RWPE2 (cell line): ENCODE measurements at regions not wholly inside any gene's neighbourhood (a gene's known extent, or its start where the extent isn't known, plus 50 kb on each side); places are given as distances from the start of the nearest gene placed in this dataset.

ENCODE experiments used
- ATAC-seq: fragments of 200-7000 bp; cut with Tn5 transposase; 3 replicates; pipeline ENCODE4 v1.9.1; 2021; ENCODE audit warnings: low read depth
- DNase-seq: peaks from one replicate; pipeline ENCODE4 v3.0.0-alpha.2; 2020; ENCODE audit warnings: low spot score
- H3K27ac ChIP-seq: fragments of 450-650 bp; 2 replicates; pipeline ENCODE4 v1.5.1; 2017; ENCODE audit warnings: mild to moderate bottlenecking; ENCODE audit not compliant: poor library complexity, severe bottlenecking
- H3K27me3 ChIP-seq: fragments of 250-450 bp; sonication (Bioruptor Pico); 2 replicates; pipeline ENCODE4 v1.5.1; 2021; ENCODE audit warnings: mild to moderate bottlenecking, moderate library complexity; ENCODE audit not compliant: insufficient read depth, poor library complexity, severe bottlenecking
- H3K36me3 ChIP-seq: fragments of 250-450 bp; sonication (Bioruptor Pico); 2 replicates; pipeline ENCODE4 v1.5.1; 2020; ENCODE audit warnings: low read depth, mild to moderate bottlenecking, moderate library complexity
- H3K4me1 ChIP-seq: fragments of 250-450 bp; sonication (Bioruptor Pico); 2 replicates; pipeline ENCODE4 v1.5.1; 2021; ENCODE audit warnings: mild to moderate bottlenecking, moderate library complexity; ENCODE audit not compliant: insufficient read depth, poor library complexity, severe bottlenecking
- H3K4me3 ChIP-seq: fragments of 250-450 bp; sonication (Bioruptor Pico); 2 replicates; pipeline ENCODE4 v1.5.1; 2021; ENCODE audit warnings: mild to moderate bottlenecking, moderate library complexity; ENCODE audit not compliant: severe bottlenecking
- H3K9me3 ChIP-seq: fragments of 250-450 bp; sonication (Bioruptor Pico); 2 replicates; pipeline ENCODE4 v1.5.1; 2021; ENCODE audit warnings: mild to moderate bottlenecking, moderate library complexity; ENCODE audit not compliant: severe bottlenecking
- TF ChIP-seq, protein P1 (sequence below): fragments of 450-650 bp; IDR thresholded peaks from one replicate; pipeline ENCODE4 v1.5.1; 2017; ENCODE audit warnings: mild to moderate bottlenecking, moderate library complexity; ENCODE audit not compliant: poor library complexity, severe bottlenecking

DNA sequence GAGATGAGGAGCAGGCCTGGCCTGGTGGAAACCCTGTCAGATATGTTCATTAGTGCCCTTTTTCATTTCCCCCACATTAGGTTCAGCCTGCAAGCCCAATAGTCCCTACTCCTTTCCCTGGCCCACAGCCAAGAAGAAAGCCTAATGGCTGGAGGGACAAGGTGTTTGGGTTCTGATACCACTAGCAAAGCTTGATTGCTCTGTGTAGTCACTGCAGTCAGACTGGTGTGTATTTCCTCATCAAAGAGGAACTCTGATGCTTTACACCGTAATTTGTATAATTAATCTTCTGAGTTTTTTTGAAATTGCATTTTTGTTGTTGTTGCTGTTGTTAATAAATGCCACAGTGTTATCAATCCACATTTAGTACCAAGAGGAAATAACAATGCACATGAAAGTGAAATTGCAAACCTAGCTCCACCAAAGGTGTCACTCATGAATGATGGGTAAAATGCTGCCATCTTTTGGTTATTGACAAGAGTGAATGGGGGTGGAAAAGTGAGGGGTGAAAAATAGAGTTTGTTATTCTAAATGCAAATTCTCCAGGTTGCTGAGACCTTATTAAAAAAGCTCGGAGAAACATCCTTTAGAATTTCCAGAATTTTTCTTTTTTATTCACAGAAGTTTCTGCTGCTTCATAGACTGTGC lies 320.2 kb upstream of the POU3F2 start:
- no peaks in the 10 kb centered on the region for H3K36me3 ChIP-seq
- no peak overlapping the region for H3K27ac ChIP-seq
- H3K4me3 ChIP-seq = no peak overlapping the region
- H3K27me3 ChIP-seq = peaks cover 7% of the 10 kb centered on the region
- no peaks in the 10 kb centered on the region for H3K4me1 ChIP-seq
- ATAC-seq (no peak), DNase-seq (no peak)
- TF ChIP-seq, protein P1, sequence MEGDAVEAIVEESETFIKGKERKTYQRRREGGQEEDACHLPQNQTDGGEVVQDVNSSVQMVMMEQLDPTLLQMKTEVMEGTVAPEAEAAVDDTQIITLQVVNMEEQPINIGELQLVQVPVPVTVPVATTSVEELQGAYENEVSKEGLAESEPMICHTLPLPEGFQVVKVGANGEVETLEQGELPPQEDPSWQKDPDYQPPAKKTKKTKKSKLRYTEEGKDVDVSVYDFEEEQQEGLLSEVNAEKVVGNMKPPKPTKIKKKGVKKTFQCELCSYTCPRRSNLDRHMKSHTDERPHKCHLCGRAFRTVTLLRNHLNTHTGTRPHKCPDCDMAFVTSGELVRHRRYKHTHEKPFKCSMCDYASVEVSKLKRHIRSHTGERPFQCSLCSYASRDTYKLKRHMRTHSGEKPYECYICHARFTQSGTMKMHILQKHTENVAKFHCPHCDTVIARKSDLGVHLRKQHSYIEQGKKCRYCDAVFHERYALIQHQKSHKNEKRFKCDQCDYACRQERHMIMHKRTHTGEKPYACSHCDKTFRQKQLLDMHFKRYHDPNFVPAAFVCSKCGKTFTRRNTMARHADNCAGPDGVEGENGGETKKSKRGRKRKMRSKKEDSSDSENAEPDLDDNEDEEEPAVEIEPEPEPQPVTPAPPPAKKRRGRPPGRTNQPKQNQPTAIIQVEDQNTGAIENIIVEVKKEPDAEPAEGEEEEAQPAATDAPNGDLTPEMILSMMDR = no peak
- no peaks in the 10 kb centered on the region for H3K9me3 ChIP-seq

DNA sequence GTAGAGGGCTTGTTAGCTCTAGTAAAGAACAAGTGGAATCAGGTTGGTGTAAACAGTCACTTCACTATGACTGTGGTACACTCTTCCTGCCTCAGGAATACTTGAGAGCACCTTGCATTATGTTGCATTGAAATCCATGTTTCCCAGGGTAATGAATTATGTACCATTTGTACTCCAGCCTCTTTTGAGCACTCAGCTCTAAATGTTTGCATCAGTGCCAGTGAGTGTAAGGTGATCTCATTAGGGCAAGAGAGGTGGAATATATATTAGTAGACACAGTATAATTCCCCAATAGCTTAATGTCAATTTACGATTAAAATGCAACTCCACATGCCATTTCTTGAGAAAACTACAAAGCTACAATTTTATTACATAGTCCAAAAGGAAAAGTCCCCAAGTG lies 319.6 kb upstream of the POU3F2 start:
- DNase-seq (no peak), ATAC-seq (no peak)
- TF ChIP-seq, protein P1 = no peak
- H3K9me3 ChIP-seq = no peaks in the 10 kb centered on the region
- H3K4me3 ChIP-seq = no peak overlapping the region
- peaks cover 7% of the 10 kb centered on the region for H3K27me3 ChIP-seq
- no peaks in the 10 kb centered on the region for H3K36me3 ChIP-seq
- H3K4me1 ChIP-seq = no peaks in the 10 kb centered on the region
- H3K27ac ChIP-seq = no peak overlapping the region

DNA sequence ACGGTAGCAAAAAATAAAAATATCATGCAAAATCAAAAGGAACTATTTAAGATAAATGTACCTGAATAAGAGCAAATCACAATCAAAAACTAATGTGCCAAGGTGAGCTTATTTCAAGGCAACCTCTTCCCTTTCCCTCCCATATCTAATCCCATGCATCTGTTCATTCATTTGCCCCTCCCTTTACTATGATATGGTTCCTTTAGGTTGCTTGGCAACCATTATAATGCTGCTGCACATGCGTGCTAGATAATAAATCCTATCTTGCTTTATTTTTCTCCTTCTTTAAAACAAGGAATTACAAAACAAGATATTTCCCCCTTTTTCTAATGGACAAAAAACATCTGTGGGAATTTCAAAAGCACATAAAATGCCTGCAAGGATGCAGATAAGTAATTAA lies 318.2 kb upstream of the POU3F2 start:
- Histone ChIP-seq H3K27ac (no peak overlapping the region), H3K4me1 (no peaks in the 10 kb centered on the region), H3K9me3 (no peaks in the 10 kb centered on the region), H3K36me3 (no peaks in the 10 kb centered on the region), H3K27me3 (peaks cover 7% of the 10 kb centered on the region), H3K4me3 (no peak overlapping the region)
- no peak for DNase-seq
- ATAC-seq = no peak
- TF ChIP-seq, protein P1 = no peak

- Histone ChIP-seq H3K27me3 (peaks cover 7% of the 10 kb centered on the region), H3K4me3 (no peak overlapping the region), H3K4me1 (no peaks in the 10 kb centered on the region), H3K36me3 (no peaks in the 10 kb centered on the region), H3K9me3 (no peaks in the 10 kb centered on the region), H3K27ac (no peak overlapping the region)
- DNase-seq = no peak
- TF ChIP-seq, protein P1 = no peak
- ATAC-seq = no peak
These were observed 317.5 kb upstream of the POU3F2 start for GRCh38 chr6:98516866-98517265.

DNA sequence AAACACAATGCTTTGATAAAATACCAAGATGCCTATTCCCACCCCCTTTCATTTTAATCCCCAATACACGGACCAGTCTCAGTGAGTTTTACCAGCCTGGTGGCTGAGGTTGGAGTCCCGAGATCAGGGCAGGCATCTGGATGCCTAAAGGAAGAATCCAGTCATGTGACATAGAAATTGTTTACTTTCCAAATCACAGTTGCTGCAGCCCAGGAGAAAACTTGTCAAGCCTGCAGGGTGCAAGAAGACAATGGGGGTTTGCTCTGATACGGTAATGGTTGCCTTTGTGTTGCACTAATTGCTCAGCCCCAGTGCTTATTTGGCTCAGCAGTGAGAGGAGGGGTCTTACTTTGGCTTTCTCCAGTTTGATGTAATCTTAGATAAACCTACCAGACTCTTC lies 308.5 kb upstream of the POU3F2 start:
- no peaks in the 10 kb centered on the region for H3K9me3 ChIP-seq
- no peaks in the 10 kb centered on the region for H3K4me1 ChIP-seq
- no peaks in the 10 kb centered on the region for H3K27me3 ChIP-seq
- ATAC-seq (no peak), DNase-seq (no peak)
- no peak overlapping the region for H3K4me3 ChIP-seq
- H3K27ac ChIP-seq = no peak overlapping the region
- H3K36me3 ChIP-seq = no peaks in the 10 kb centered on the region
- TF ChIP-seq, protein P1 = no peak
